ENCODE measurements at regions not wholly inside any gene's neighbourhood (a gene's known extent, or its start where the extent isn't known, plus 50 kb on each side); places are given as distances from the start of the nearest gene placed in this dataset.

GRCh38 chr7:27405780-27406179, 163.2 kb downstream of the EVX1 start:
- Histone ChIP-seq H3K36me3 (no peaks in the 10 kb centered on the region), H3K4me2 (no peak overlapping the region), H3K4me1 (peaks cover 2% of the 10 kb centered on the region), H3K9ac (no peak overlapping the region), H3K4me3 (no peak overlapping the region), H3F3A (ENCODE audit: low read depth) (no peaks in the 10 kb centered on the region), H2AFZ (replicated peaks) (no peak overlapping the region), H3K79me2 (ENCODE audit: low read depth) (no peaks in the 10 kb centered on the region), H3K27ac (no peak overlapping the region), H3K27me3 (no peaks in the 10 kb centered on the region), H4K20me1 (ENCODE audit: low read depth) (no peaks in the 10 kb centered on the region), H3K9me3 (ENCODE audit: low read depth) (no peaks in the 10 kb centered on the region)
- no peak for TF ChIP-seq CTCF (IDR thresholded peaks at IDR 0.05)
- TF ChIP-seq EZH2phosphoT487 (IDR thresholded peaks at IDR 0.05) = no peak
- no peak for TF ChIP-seq EZH2 (IDR thresholded peaks at IDR 0.05)
- Mint-ChIP-seq H3K9me3 (peaks cover 2% of the 10 kb centered on the region), H3K36me3 (no peaks in the 10 kb centered on the region), H3K4me3 (no peak overlapping the region), H3K27ac (no peak overlapping the region), H3K4me1 (no peaks in the 10 kb centered on the region), H3K27me3 (ENCODE audit: insufficient read depth, low read depth) (peaks cover 8% of the 10 kb centered on the region)
- DNase-seq (ENCODE audit: low spot score) = no peak

GRCh38 chr7:27409311-27409710, 166.7 kb downstream of the EVX1 start:
- Histone ChIP-seq H3K4me2 (no peak overlapping the region), H3K9ac (no peak overlapping the region), H3K9me3 (ENCODE audit: low read depth) (no peaks in the 10 kb centered on the region), H3K27ac (no peak overlapping the region), H3K79me2 (ENCODE audit: low read depth) (no peaks in the 10 kb centered on the region), H3K4me1 (peaks cover 9% of the 10 kb centered on the region), H4K20me1 (ENCODE audit: low read depth) (no peaks in the 10 kb centered on the region), H3K4me3 (no peak overlapping the region), H3K27me3 (no peaks in the 10 kb centered on the region), H2AFZ (replicated peaks) (peak overlapping the region; percentile 22), H3K36me3 (no peaks in the 10 kb centered on the region), H3F3A (ENCODE audit: low read depth) (no peaks in the 10 kb centered on the region)
- peaks cover under 1% of the 10 kb centered on the region for H3K4me1 Mint-ChIP-seq
- no peak overlapping the region for H3K4me3 Mint-ChIP-seq
- DNase-seq (ENCODE audit: low spot score) = no peak
- no peaks in the 10 kb centered on the region for H3K9me3 Mint-ChIP-seq
- no peak for TF ChIP-seq EZH2phosphoT487 (IDR thresholded peaks at IDR 0.05)
- TF ChIP-seq CTCF (IDR thresholded peaks at IDR 0.05) = no peak
- TF ChIP-seq EZH2 (IDR thresholded peaks at IDR 0.05) = no peak
- no peaks in the 10 kb centered on the region for H3K36me3 Mint-ChIP-seq
- H3K27ac Mint-ChIP-seq = no peak overlapping the region
- H3K27me3 Mint-ChIP-seq (ENCODE audit: insufficient read depth, low read depth) = peaks cover 6% of the 10 kb centered on the region

- Histone ChIP-seq H3F3A (ENCODE audit: low read depth) (no peaks in the 10 kb centered on the region), H3K36me3 (no peaks in the 10 kb centered on the region), H3K4me2 (no peak overlapping the region), H3K4me3 (no peak overlapping the region), H3K27me3 (no peaks in the 10 kb centered on the region), H2AFZ (replicated peaks) (no peak overlapping the region), H3K9ac (no peak overlapping the region), H3K27ac (no peak overlapping the region), H4K20me1 (ENCODE audit: low read depth) (no peaks in the 10 kb centered on the region), H3K9me3 (ENCODE audit: low read depth) (no peaks in the 10 kb centered on the region), H3K4me1 (peaks cover 9% of the 10 kb centered on the region), H3K79me2 (ENCODE audit: low read depth) (no peaks in the 10 kb centered on the region)
- Mint-ChIP-seq H3K27me3 (ENCODE audit: insufficient read depth, low read depth) (peaks cover 6% of the 10 kb centered on the region), H3K27ac (no peak overlapping the region), H3K4me3 (no peak overlapping the region), H3K9me3 (no peaks in the 10 kb centered on the region), H3K36me3 (no peaks in the 10 kb centered on the region), H3K4me1 (peaks cover 4% of the 10 kb centered on the region)
- DNase-seq (ENCODE audit: low spot score) = no peak
- TF ChIP-seq EZH2phosphoT487 (IDR thresholded peaks at IDR 0.05) = no peak
- TF ChIP-seq CTCF (IDR thresholded peaks at IDR 0.05) = no peak
- TF ChIP-seq EZH2 (IDR thresholded peaks at IDR 0.05) = no peak
These were observed 167.2 kb downstream of the EVX1 start for GRCh38 chr7:27409776-27410175.

All from neural progenitor cell (in vitro differentiated cells).